Epithelial cell of proximal tubule (primary cell): ENCODE measurements at regions not wholly inside any gene's neighbourhood (a gene's known extent, or its start where the extent isn't known, plus 50 kb on each side); places are given as distances from the start of the nearest gene placed in this dataset.
"Not testable (repeated sequence)": the region's sequence is repeated elsewhere in the genome, so short reads cannot be mapped to it uniquely, and the experiment has no call there.

Experiments used
- DNase-seq: peaks from one replicate; pipeline ENCODE4 v3.0.0-alpha.2; 2011; ENCODE audit warnings: low read depth
- H3K4me3 ChIP-seq: 2 replicates; pipeline ENCODE4 v1.5.1; 2011; ENCODE audit warnings: low read depth, mild to moderate bottlenecking, low read length
- CTCF ChIP-seq: conservative IDR thresholded peaks from 2 replicates; pipeline ENCODE4 v1.5.1; 2012; ENCODE audit warnings: low read depth, mild to moderate bottlenecking, low read length

GRCh38 chr3:82637574-82637973, 876.1 kb upstream of the GBE1 start:
- TF ChIP-seq CTCF = no peak
- no peak overlapping the region for H3K4me3 ChIP-seq
- no peak for DNase-seq

GRCh38 chr3:82636177-82636576, 874.7 kb upstream of the GBE1 start:
- no peak overlapping the region for H3K4me3 ChIP-seq
- no peak for TF ChIP-seq CTCF
- DNase-seq = no peak

- TF ChIP-seq CTCF = no peak
- no peak for DNase-seq
These were observed 871.9 kb upstream of the GBE1 start for GRCh38 chr3:82633319-82633718.

GRCh38 chr3:82629937-82630336, 868.5 kb upstream of the GBE1 start:
- no peak overlapping the region for H3K4me3 ChIP-seq
- DNase-seq = no peak
- TF ChIP-seq CTCF = no peak

More at GRCh38 chr3:82633319-82633718, 871.9 kb upstream of the GBE1 start:
- no peak overlapping the region for H3K4me3 ChIP-seq

GRCh38 chr3:82628385-82629014, 867.1 kb upstream of the GBE1 start:
- no peak for TF ChIP-seq CTCF
- no peak overlapping the region for H3K4me3 ChIP-seq
- DNase-seq = no peak

GRCh38 chr3:82627733-82628132, 866.3 kb upstream of the GBE1 start:
- H3K4me3 ChIP-seq = no peak overlapping the region
- TF ChIP-seq CTCF = no peak
- no peak for DNase-seq

- DNase-seq, H3K4me3 ChIP-seq: not testable (repeated sequence)
These were observed 859.3 kb upstream of the GBE1 start for GRCh38 chr3:82620744-82621143.
